GM19372 (cell line): ENCODE measurements at regions not wholly inside any gene's neighbourhood (a gene's known extent, or its start where the extent isn't known, plus 50 kb on each side); places are given as distances from the start of the nearest gene placed in this dataset.

Source experiments
- ATAC-seq: cut with Tn5 transposase; IDR thresholded peaks from one replicate; pipeline ENCODE4 v1.9.1; 2021; ENCODE audit warnings: mild to moderate bottlenecking, low read depth, moderate library complexity; ENCODE audit not compliant: unreplicated experiment

- no peak for ATAC-seq
Measured at GRCh38 chr11:32003335-32003734, 87.5 kb upstream of the RCN1 start.

- no peak for ATAC-seq
Measured at GRCh38 chr11:32002311-32002710, 88.6 kb upstream of the RCN1 start.

GRCh38 chr11:31997955-31998354, 92.9 kb upstream of the RCN1 start:
- no peak for ATAC-seq

- ATAC-seq: no peak
Measured at GRCh38 chr11:31996159-31996881, 94.6 kb upstream of the RCN1 start.

GRCh38 chr11:31995525-31996094, 95.3 kb upstream of the RCN1 start:
- ATAC-seq: peak; percentile 93

- no peak for ATAC-seq
Measured at GRCh38 chr11:31995032-31995431, 95.8 kb upstream of the RCN1 start.

- ATAC-seq: no peak
Measured at GRCh38 chr11:31987118-31988005, 103.5 kb upstream of the RCN1 start.

GRCh38 chr11:31986201-31986889, 104.5 kb upstream of the RCN1 start:
- no peak for ATAC-seq

- ATAC-seq: no peak
Measured at GRCh38 chr11:31981457-31981856, 109.4 kb upstream of the RCN1 start.

GRCh38 chr11:31977343-31977742, 113.5 kb upstream of the RCN1 start:
- no peak for ATAC-seq

GRCh38 chr11:31974366-31975136, 116.3 kb upstream of the RCN1 start:
- no peak for ATAC-seq

- no peak for ATAC-seq
Measured at GRCh38 chr11:31973172-31973571, 117.7 kb upstream of the RCN1 start.

GRCh38 chr11:31972623-31973022, 118.3 kb upstream of the RCN1 start:
- no peak for ATAC-seq

GRCh38 chr11:31969359-31969702, 121.5 kb upstream of the RCN1 start:
- no peak for ATAC-seq

GRCh38 chr11:31968461-31969358, 122.2 kb upstream of the RCN1 start:
- no peak for ATAC-seq

GRCh38 chr11:31967404-31968130, 123.3 kb upstream of the RCN1 start:
- no peak for ATAC-seq

GRCh38 chr11:31966846-31967245, 124.0 kb upstream of the RCN1 start:
- ATAC-seq: no peak

- no peak for ATAC-seq
Measured at GRCh38 chr11:31964181-31964580, 126.7 kb upstream of the RCN1 start.

GRCh38 chr11:31960126-31960525, 130.7 kb upstream of the RCN1 start:
- ATAC-seq: no peak
